GM12892 (cell line): ENCODE measurements at regions not wholly inside any gene's neighbourhood (a gene's known extent, or its start where the extent isn't known, plus 50 kb on each side); places are given as distances from the start of the nearest gene placed in this dataset.

Source experiments
- POLR2A ChIP-seq: IDR thresholded peaks from 2 replicates; pipeline ENCODE4 v1.6.1; 2011; ENCODE audit warnings: low read depth, low read length, control low read depth
- POLR2AphosphoS5 ChIP-seq: IDR thresholded peaks from 2 replicates; pipeline ENCODE4 v1.6.1; 2011; ENCODE audit warnings: low read depth, low read length, control low read depth
- TAF1 ChIP-seq: IDR thresholded peaks from 2 replicates; pipeline ENCODE4 v1.6.1; 2011; ENCODE audit warnings: low read depth, mild to moderate bottlenecking, control low read depth, low read length, borderline replicate concordance

- no peak for TF ChIP-seq POLR2A
- TF ChIP-seq TAF1 = no peak
- no peak for TF ChIP-seq POLR2AphosphoS5
Observed at GRCh38 chr7:85480666-85481065, 293.8 kb upstream of the SEMA3D start.
